Colonic mucosa (tissue), 4 donors: ENCODE measurements at regions not wholly inside any gene's neighbourhood (a gene's known extent, or its start where the extent isn't known, plus 50 kb on each side); places are given as distances from the start of the nearest gene placed in this dataset.

Source experiments
- DNase-seq: peaks from one replicate; pipeline ENCODE4 v3.0.0-alpha.2; 2020
- H3K27ac ChIP-seq: fragments of 200-600 bp; one replicate; pipeline ENCODE4 v1.8.0; 2021
- H3K27me3 ChIP-seq: fragments of 200-600 bp; one replicate; pipeline ENCODE4 v1.8.0; 2021
- H3K36me3 ChIP-seq: fragments of 200-600 bp; one replicate; pipeline ENCODE4 v1.8.0; 2021
- H3K4me1 ChIP-seq: fragments of 200-600 bp; one replicate; pipeline ENCODE4 v1.8.0; 2021; ENCODE audit warnings: mild to moderate bottlenecking
- H3K4me3 ChIP-seq: fragments of 200-600 bp; one replicate; pipeline ENCODE4 v1.8.0; 2021
- H3K9ac ChIP-seq, 2 donors: one replicate each; pipeline ENCODE4 v1.7.0; 2013; ENCODE audit warnings: control low read depth in 2 of 2, low read depth in 2 of 2, low read length in 2 of 2
- H3K9me3 ChIP-seq: fragments of 200-600 bp; one replicate; pipeline ENCODE4 v1.8.0; 2021
- CTCF ChIP-seq: fragments of 200-600 bp; IDR thresholded peaks from one replicate; pipeline ENCODE4 v1.8.0; 2022; ENCODE audit warnings: antibody characterized with exemption, mild to moderate bottlenecking
- intact Hi-C: fragments of 100-400 bp; cut with DNase I; formaldehyde crosslinking; loops from one replicate; pipeline ENCODE4 v1.14.1; 2022
- donor health status: healthy.
- donor health status: DM: no; HTN: no; CAD: no.
- donor health status: DM: no; HTN: no; CAD: no.

GRCh38 chr3:147854542-147854941 is 445.4 kb downstream of the ZIC1 start:
- TF ChIP-seq CTCF, result no peak
- H3K27me3 ChIP-seq, result no peaks in the 10 kb centered on the region
- H3K36me3 ChIP-seq, result no peaks in the 10 kb centered on the region
- intact Hi-C loops, result no loop called here
- DNase-seq, result no peak
- H3K9ac ChIP-seq, result no peak overlapping the region
- no peaks in the 10 kb centered on the region for H3K9me3 ChIP-seq
- H3K4me3 ChIP-seq, result no peak overlapping the region
- no peaks in the 10 kb centered on the region for H3K4me1 ChIP-seq
- no peak overlapping the region for H3K27ac ChIP-seq

GRCh38 chr3:147864754-147865354 is 455.7 kb downstream of the ZIC1 start:
- Histone ChIP-seq H3K9ac (no peak overlapping the region), H3K27me3 (no peaks in the 10 kb centered on the region), H3K4me1 (no peaks in the 10 kb centered on the region), H3K27ac (no peak overlapping the region), H3K9me3 (no peaks in the 10 kb centered on the region), H3K36me3 (no peaks in the 10 kb centered on the region), H3K4me3 (no peak overlapping the region)
- intact Hi-C loops, result no loop called here
- no peak for DNase-seq
- TF ChIP-seq CTCF, result no peak

GRCh38 chr3:147866561-147866960 is 457.4 kb downstream of the ZIC1 start:
- H3K36me3 ChIP-seq, result no peaks in the 10 kb centered on the region
- H3K27me3 ChIP-seq, result no peaks in the 10 kb centered on the region
- no peaks in the 10 kb centered on the region for H3K4me1 ChIP-seq
- H3K9me3 ChIP-seq, result no peaks in the 10 kb centered on the region
- H3K4me3 ChIP-seq, result no peak overlapping the region
- no peak for DNase-seq
- TF ChIP-seq CTCF, result no peak
- intact Hi-C loops, result no loop called here
- H3K9ac ChIP-seq, result no peak overlapping the region
- H3K27ac ChIP-seq, result no peak overlapping the region

GRCh38 chr3:147872568-147872967 is 463.4 kb downstream of the ZIC1 start:
- Histone ChIP-seq H3K4me3 (no peak overlapping the region), H3K9me3 (no peaks in the 10 kb centered on the region)
- no peak for TF ChIP-seq CTCF

GRCh38 chr3:147875498-147875897 is 466.3 kb downstream of the ZIC1 start:
- no peak for TF ChIP-seq CTCF
- no peaks in the 10 kb centered on the region for H3K27me3 ChIP-seq
- intact Hi-C loops, result no loop called here
- H3K9me3 ChIP-seq, result no peaks in the 10 kb centered on the region
- DNase-seq, result no peak
- H3K27ac ChIP-seq, result no peak overlapping the region
- H3K36me3 ChIP-seq, result no peaks in the 10 kb centered on the region
- H3K4me1 ChIP-seq, result no peaks in the 10 kb centered on the region
- no peak overlapping the region for H3K4me3 ChIP-seq
- no peak overlapping the region for H3K9ac ChIP-seq

More at GRCh38 chr3:147872568-147872967, 463.4 kb downstream of the ZIC1 start:
- Histone ChIP-seq H3K27ac (no peak overlapping the region), H3K9ac (no peak overlapping the region), H3K36me3 (no peaks in the 10 kb centered on the region), H3K4me1 (no peaks in the 10 kb centered on the region), H3K27me3 (no peaks in the 10 kb centered on the region)
- no peak for DNase-seq
- intact Hi-C loops, result no loop called here
